ENCODE measurements at regions not wholly inside any gene's neighbourhood (a gene's known extent, or its start where the extent isn't known, plus 50 kb on each side); places are given as distances from the start of the nearest gene placed in this dataset.
"Not testable (repeated sequence)": the region's sequence is repeated elsewhere in the genome, so short reads cannot be mapped to it uniquely, and the experiment has no call there.

DNA sequence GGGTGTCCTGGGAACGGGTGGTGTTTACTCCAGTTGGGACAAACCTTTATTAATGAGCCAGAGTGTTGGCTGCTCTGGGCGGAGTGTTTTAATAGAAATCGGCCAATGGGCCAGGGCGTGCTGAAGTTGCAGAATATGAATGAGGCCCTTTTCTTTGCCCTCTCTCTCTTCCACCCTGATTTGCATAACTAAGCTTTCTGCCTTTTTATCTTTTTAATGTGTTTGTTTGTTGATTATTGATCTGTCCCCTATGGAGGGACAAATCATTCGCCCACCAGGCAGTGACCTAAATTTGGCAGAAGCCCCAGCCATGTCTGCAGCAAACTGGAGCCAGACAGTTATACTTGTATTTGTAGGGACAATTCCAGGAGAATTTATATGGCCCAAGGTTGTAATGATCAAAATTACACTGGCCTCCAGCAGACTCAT, 420.9 kb downstream of the PREX1 start:
- H3K4me1 ChIP-seq (ENCODE audit: insufficient read depth, low read length): no peaks in the 10 kb centered on the region
- no peaks in the 10 kb centered on the region for H3K9me3 ChIP-seq (ENCODE audit: low read depth, low read length)
- no peaks in the 10 kb centered on the region for H3K27me3 ChIP-seq (ENCODE audit: insufficient read depth, low read length)
- H3K4me3 ChIP-seq (ENCODE audit: low read length): no peak overlapping the region

DNA sequence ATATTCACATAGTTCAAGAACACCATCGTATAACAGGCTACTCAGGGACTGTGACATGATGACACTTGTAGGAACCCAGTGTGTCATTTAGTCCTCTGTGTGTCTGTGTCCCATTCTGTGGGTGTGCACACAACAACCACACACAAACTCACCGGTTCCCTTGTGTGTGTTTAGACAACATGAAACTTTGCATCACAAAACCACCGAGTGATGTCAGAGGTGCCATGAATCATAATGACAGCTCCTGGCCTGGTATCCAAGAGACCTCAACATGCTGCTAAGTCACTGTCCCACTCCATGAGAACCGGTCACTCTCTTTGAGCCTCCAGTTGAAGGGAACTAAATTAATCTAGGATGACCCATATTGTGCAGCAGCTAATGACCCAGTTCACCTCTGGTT, 421.3 kb downstream of the PREX1 start:
- Histone ChIP-seq H3K4me3 (ENCODE audit: low read length) (no peak overlapping the region), H3K9me3 (ENCODE audit: low read depth, low read length) (no peaks in the 10 kb centered on the region)

DNA sequence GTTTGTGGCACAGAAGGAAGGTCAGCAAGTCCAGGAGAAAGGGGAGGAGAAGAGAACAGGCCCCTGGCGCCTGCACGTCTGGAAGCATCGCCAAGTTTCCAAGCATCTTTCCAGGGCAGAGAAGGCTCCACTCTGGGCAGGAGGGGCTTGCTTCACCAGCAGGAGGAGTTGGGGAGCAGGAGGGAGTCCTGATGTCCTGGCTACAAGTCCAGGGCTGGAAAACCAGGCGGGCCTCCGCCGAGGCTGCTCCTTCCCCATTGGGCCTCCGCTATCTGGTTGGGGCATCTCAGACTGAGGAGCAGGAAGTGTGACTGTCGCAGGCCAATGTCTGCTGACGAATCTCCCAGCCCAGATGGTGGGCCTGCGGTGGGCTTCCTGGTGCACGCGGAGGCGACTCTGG, 421.9 kb downstream of the PREX1 start:
- Histone ChIP-seq H3K27me3 (ENCODE audit: insufficient read depth, low read length) (no peaks in the 10 kb centered on the region), H3K4me3 (ENCODE audit: low read length) (no peak overlapping the region), H3K4me1 (ENCODE audit: insufficient read depth, low read length) (no peaks in the 10 kb centered on the region), H3K9me3 (ENCODE audit: low read depth, low read length) (no peaks in the 10 kb centered on the region)

More for the DNA sequence above, 421.3 kb downstream of the PREX1 start:
- no peaks in the 10 kb centered on the region for H3K27me3 ChIP-seq (ENCODE audit: insufficient read depth, low read length)
- H3K4me1 ChIP-seq (ENCODE audit: insufficient read depth, low read length): no peaks in the 10 kb centered on the region

- H3K4me1 ChIP-seq (ENCODE audit: insufficient read depth, low read length): no peaks in the 10 kb centered on the region
- no peaks in the 10 kb centered on the region for H3K27me3 ChIP-seq (ENCODE audit: insufficient read depth, low read length)
- H3K4me3 ChIP-seq (ENCODE audit: low read length): no peak overlapping the region
- no peaks in the 10 kb centered on the region for H3K9me3 ChIP-seq (ENCODE audit: low read depth, low read length)
These were observed 423.2 kb downstream of the PREX1 start for GRCh38 chr20:48404598-48404997.

DNA sequence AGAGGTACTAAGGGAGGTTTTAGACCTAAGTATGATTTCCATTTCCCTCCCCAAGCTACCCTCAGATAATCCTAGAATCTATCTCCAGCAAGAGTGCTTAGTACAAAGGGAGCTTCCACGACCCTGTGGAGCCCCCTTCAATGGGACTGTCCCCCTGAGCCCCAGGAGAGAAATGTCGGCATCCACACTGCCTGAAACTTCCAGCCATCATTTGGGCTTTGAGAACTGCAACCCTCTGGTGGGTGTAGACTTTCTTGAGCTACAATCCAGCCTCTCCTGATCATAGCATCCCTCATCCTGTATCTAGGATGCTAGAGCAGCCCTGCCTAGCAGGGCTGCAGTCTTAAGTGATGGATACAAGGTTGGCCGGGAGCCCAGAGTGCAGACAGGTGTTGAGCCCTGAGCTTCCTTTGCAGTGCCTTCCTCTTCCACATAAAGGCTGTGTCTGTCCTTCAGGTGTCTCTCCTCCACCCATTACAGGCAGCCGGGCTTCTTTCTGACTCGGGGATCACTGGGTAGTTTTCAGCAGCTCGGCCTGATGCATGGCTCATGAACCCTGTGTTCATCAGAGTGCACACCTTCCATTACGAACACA, 424.5 kb downstream of the PREX1 start:
- Histone ChIP-seq H3K27me3 (ENCODE audit: insufficient read depth, low read length) (no peaks in the 10 kb centered on the region), H3K4me3 (ENCODE audit: low read length) (no peak overlapping the region), H3K4me1 (ENCODE audit: insufficient read depth, low read length) (no peaks in the 10 kb centered on the region), H3K9me3 (ENCODE audit: low read depth, low read length) (no peaks in the 10 kb centered on the region)

DNA sequence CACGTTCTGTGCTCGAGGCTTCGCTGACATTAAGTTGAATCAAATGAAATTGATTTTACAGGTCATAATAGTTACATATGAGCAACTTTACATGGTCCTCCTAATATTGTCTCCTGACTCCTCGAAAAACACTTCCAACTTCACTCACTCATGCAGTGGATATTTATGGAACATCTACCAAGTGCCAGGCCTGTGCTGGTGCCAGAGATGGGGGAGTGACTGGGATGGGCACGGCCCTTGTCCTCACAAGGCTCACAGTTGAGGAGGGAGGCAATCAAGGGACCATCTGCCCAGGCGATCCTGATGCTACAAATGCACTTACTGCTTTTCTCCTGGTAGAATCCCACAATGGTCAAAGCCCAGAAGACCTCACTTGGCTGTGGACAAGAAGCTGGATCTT, 426.4 kb downstream of the PREX1 start:
- H3K4me3 ChIP-seq (ENCODE audit: low read length): no peak overlapping the region
- H3K9me3 ChIP-seq (ENCODE audit: low read depth, low read length): no peaks in the 10 kb centered on the region
- no peaks in the 10 kb centered on the region for H3K27me3 ChIP-seq (ENCODE audit: insufficient read depth, low read length)
- no peaks in the 10 kb centered on the region for H3K4me1 ChIP-seq (ENCODE audit: insufficient read depth, low read length)

DNA sequence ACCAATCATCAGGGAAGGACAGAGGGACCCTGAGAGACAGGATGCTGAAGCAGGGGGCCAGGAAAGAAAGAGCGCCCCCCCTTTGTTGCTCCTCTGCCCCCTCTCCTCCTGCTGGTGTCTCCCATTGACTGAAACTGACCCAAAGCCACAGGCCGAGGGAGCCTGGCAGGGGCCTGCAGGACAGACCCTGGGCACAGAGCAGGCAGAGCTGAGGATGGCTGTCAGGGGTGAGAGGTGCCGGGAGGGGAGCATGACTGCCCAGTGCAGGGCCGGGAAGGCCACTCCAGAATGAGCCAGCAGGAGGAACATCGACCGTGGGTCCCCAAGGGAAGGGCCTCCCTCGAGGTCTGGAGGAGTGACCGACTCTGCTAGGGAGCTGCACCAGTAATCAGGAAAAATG, 427.8 kb downstream of the PREX1 start:
- no peak overlapping the region for H3K4me3 ChIP-seq (ENCODE audit: low read length)
- H3K4me1 ChIP-seq (ENCODE audit: insufficient read depth, low read length): no peaks in the 10 kb centered on the region
- H3K27me3 ChIP-seq (ENCODE audit: insufficient read depth, low read length): no peaks in the 10 kb centered on the region
- no peaks in the 10 kb centered on the region for H3K9me3 ChIP-seq (ENCODE audit: low read depth, low read length)

GRCh38 chr20:48398506-48399449, 429.0 kb downstream of the PREX1 start:
- H3K4me1 ChIP-seq (ENCODE audit: insufficient read depth, low read length): no peaks in the 10 kb centered on the region
- H3K27me3 ChIP-seq (ENCODE audit: insufficient read depth, low read length): no peaks in the 10 kb centered on the region
- no peak overlapping the region for H3K4me3 ChIP-seq (ENCODE audit: low read length)
- H3K9me3 ChIP-seq (ENCODE audit: low read depth, low read length): no peaks in the 10 kb centered on the region

DNA sequence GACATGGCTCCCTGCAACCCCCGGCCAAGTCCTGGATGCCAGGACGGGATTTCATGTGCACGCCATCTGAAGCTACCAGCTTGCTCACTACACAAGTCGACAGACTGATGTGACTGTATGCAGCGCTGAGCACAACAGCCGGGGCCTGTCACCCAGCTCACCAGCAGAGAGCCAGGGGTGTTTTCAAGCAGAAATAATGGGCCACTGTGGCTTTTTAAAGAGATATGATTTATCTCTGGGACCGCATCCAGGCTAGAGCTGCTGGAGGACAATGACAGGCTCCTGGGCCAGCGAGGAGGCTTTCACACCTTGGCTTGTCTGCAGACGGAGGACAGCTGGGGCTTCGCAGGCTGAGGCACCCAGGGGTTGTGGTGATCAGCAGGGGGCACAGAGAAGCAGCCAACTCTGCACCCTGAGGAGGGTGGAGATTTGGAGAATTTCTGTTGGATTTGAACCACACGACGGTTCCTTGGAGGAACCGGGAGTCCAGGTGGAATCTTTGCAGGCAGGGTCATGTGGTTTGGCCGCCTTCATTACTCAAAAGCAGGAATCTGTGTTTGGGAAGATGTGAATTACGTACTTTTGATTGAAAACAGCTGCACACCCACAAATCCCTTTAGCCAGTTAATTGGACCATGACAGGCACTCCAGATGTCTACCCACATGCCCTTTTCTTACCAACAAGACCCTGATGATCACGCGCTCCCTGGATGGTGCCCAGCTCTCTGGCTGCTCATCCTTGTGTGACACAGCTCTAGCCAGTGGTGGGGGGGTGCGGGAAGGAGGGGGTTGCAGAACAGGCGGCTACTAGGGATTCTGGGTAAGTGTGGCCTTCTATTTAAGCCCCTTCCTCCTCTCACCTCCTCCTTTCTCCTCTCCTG, 430.6 kb downstream of the PREX1 start:
- not testable (repeated sequence) for H3K4me3 ChIP-seq (ENCODE audit: low read length); H3K9me3 ChIP-seq (ENCODE audit: low read depth, low read length); H3K27me3 ChIP-seq (ENCODE audit: insufficient read depth, low read length); H3K4me1 ChIP-seq (ENCODE audit: insufficient read depth, low read length)

GRCh38 chr20:48395816-48396546, 431.8 kb downstream of the PREX1 start:
- Histone ChIP-seq H3K4me1 (ENCODE audit: insufficient read depth, low read length) (no peaks in the 10 kb centered on the region), H3K4me3 (ENCODE audit: low read length) (no peak overlapping the region), H3K27me3 (ENCODE audit: insufficient read depth, low read length) (no peaks in the 10 kb centered on the region), H3K9me3 (ENCODE audit: low read depth, low read length) (no peaks in the 10 kb centered on the region)

DNA sequence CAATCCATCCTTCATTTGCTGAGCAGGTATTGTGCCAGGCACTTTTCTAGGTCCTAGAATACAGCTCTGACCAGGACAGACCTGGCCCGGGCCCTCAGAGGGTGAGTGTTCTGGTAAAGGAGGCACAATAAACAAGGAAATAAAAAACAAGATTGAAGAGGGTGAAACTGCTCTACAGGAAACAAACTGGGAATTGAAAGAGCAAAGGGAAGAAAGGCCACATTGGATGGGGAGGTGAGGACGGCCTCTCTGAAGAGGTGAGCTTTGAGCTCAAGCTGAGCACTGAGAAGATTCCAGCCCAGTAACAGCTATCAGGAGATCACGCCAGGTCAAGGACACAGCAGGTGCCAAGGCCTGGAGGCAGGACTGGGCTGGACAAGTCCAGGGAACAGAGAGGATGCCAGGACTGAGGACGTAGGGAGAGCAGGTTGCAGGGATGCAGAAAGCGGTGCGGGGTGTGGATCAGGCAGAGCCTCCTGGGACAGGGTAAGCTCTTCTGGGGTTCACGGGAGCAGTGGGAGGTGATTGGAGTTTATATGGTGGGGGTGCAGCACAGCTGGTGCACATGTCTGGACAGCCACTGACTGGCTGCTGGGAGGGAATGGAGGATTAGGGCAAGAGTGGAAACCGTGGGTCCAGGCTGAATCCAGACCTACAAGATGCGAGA, 433.3 kb downstream of the PREX1 start:
- Histone ChIP-seq H3K4me1 (ENCODE audit: insufficient read depth, low read length) (no peaks in the 10 kb centered on the region), H3K4me3 (ENCODE audit: low read length) (no peak overlapping the region), H3K27me3 (ENCODE audit: insufficient read depth, low read length) (no peaks in the 10 kb centered on the region), H3K9me3 (ENCODE audit: low read depth, low read length) (no peaks in the 10 kb centered on the region)

GRCh38 chr20:48393737-48394314, 434.0 kb downstream of the PREX1 start:
- no peaks in the 10 kb centered on the region for H3K9me3 ChIP-seq (ENCODE audit: low read depth, low read length)
- H3K27me3 ChIP-seq (ENCODE audit: insufficient read depth, low read length): no peaks in the 10 kb centered on the region
- no peaks in the 10 kb centered on the region for H3K4me1 ChIP-seq (ENCODE audit: insufficient read depth, low read length)
- no peak overlapping the region for H3K4me3 ChIP-seq (ENCODE audit: low read length)

GRCh38 chr20:48393311-48393685, 434.5 kb downstream of the PREX1 start:
- Histone ChIP-seq H3K27me3 (ENCODE audit: insufficient read depth, low read length) (no peaks in the 10 kb centered on the region), H3K4me1 (ENCODE audit: insufficient read depth, low read length) (no peaks in the 10 kb centered on the region), H3K4me3 (ENCODE audit: low read length) (no peak overlapping the region), H3K9me3 (ENCODE audit: low read depth, low read length) (no peaks in the 10 kb centered on the region)
